K562 (cell line): ENCODE measurements at regions not wholly inside any gene's neighbourhood (a gene's known extent, or its start where the extent isn't known, plus 50 kb on each side); places are given as distances from the start of the nearest gene placed in this dataset.

Experiments
- CTCF ChIP-seq, 3 experiments: IDR thresholded peaks in 2 of 3; conservative IDR thresholded peaks in 1 of 3; 2 replicates each; pipeline ENCODE4 v1.5.1; 2011 to 2012; ENCODE audit warnings: low read length in 3 of 3, mild to moderate bottlenecking in 3 of 3, control low read depth in 2 of 3, improper control_type of control experiment in 1 of 3, inconsistent platforms in 1 of 3, low read depth in 1 of 3, mixed read lengths in 1 of 3, moderate library complexity in 1 of 3; ENCODE audit not compliant: insufficient read depth in 2 of 3
- CXXC5 ChIP-seq: fragments of 250-450 bp; sonication (Bioruptor Pico); IDR thresholded peaks from 2 replicates; pipeline ENCODE4 v1.8.0; 2022; ENCODE audit warnings: inconsistent platforms, mild to moderate bottlenecking, moderate library complexity
- EP300 ChIP-seq: IDR thresholded peaks from 2 replicates; pipeline ENCODE4 v1.6.1; 2012; ENCODE audit warnings: low read length, improper control_type of control experiment
- GATAD2A ChIP-seq: fragments of 450-650 bp; IDR thresholded peaks from 2 replicates; pipeline ENCODE4 v1.6.1; 2017
- HNRNPLL ChIP-seq: fragments of 200-400 bp; formaldehyde crosslinking; IDR thresholded peaks from 2 replicates; pipeline ENCODE4 v1.6.1; 2017; ENCODE audit warnings: low read length, low read depth, mild to moderate bottlenecking; ENCODE audit not compliant: poor library complexity, severe bottlenecking
- ID3 ChIP-seq, 2 experiments: fragments of 250-450 bp in 1 of 2; fragments of 450-650 bp in 1 of 2; sonication (Bioruptor Pico) in 1 of 2; IDR thresholded peaks; 2 replicates each; pipeline versions ENCODE4 v1.6.1 to v1.8.0; 2016 to 2021; ENCODE audit warnings: mild to moderate bottlenecking in 2 of 2, moderate library complexity in 2 of 2, missing compliant biosample characterization in 1 of 2, missing genetic modification characterization in 1 of 2
- KLF6 ChIP-seq: fragments of 250-450 bp; sonication (Bioruptor Pico); IDR thresholded peaks from 2 replicates; pipeline ENCODE4 v1.4.0; 2020; ENCODE audit warnings: mild to moderate bottlenecking, moderate library complexity, borderline replicate concordance
- MAX ChIP-seq: sonication (generic); formaldehyde crosslinking; IDR thresholded peaks from 2 replicates; pipeline ENCODE4 v1.9.0; 2022; ENCODE audit warnings: mild to moderate bottlenecking, missing genetic modification reagents
- MECOM ChIP-seq: fragments of 250-450 bp; sonication (Bioruptor Pico); IDR thresholded peaks from 2 replicates; pipeline ENCODE4 v1.8.0; 2022; ENCODE audit warnings: inconsistent platforms
- POLR2A ChIP-seq: fragments of 450-650 bp; conservative IDR thresholded peaks from 2 replicates; pipeline ENCODE4 v1.6.1; 2016
- POLR2AphosphoS5 ChIP-seq: IDR thresholded peaks from 2 replicates; pipeline ENCODE4 v1.6.1; 2011; ENCODE audit warnings: mild to moderate bottlenecking, low read depth, low read length, moderate library complexity; ENCODE audit not compliant: control insufficient read depth, insufficient read depth
- PTBP1 ChIP-seq: fragments of 200-400 bp; formaldehyde crosslinking; IDR thresholded peaks from 2 replicates; pipeline ENCODE4 v1.6.1; 2017; ENCODE audit warnings: low read depth, low read length
- XRCC5 ChIP-seq: fragments of 200-400 bp; formaldehyde crosslinking; IDR thresholded peaks from 2 replicates; pipeline ENCODE4 v1.6.1; 2017; ENCODE audit warnings: low read depth, mild to moderate bottlenecking, low read length
- ZNF609 ChIP-seq: sonication (generic); formaldehyde crosslinking; IDR thresholded peaks from 2 replicates; pipeline ENCODE4 v1.8.1; 2023; ENCODE audit warnings: missing genetic modification reagents, mild to moderate bottlenecking, borderline replicate concordance

- TF ChIP-seq ID3 (CRISPR knock-in tag; IDR thresholded peaks at IDR 0.05) = no peak
- no peak for TF ChIP-seq ID3 (tag; IDR thresholded peaks at IDR 0.05)
- no peak for TF ChIP-seq MAX (CRISPR knock-in tag)
- no peak for TF ChIP-seq EP300
- TF ChIP-seq CTCF (IDR thresholded peaks at IDR 0.05 in 2 of 3, conservative IDR thresholded peaks at IDR 0.05 in 1 of 3; ENCODE audit: insufficient read depth in 2 of 3, low read depth in 1 of 3, low read length in 3 of 3) = no peak
- no peak for TF ChIP-seq HNRNPLL
- TF ChIP-seq CXXC5 (CRISPR knock-in tag) = no peak
- no peak for TF ChIP-seq GATAD2A
- TF ChIP-seq POLR2A = no peak
- no peak for TF ChIP-seq POLR2AphosphoS5
- no peak for TF ChIP-seq KLF6
- TF ChIP-seq XRCC5 = no peak
- no peak for TF ChIP-seq PTBP1
- no peak for TF ChIP-seq ZNF609
- TF ChIP-seq MECOM (CRISPR knock-in tag) = no peak
Measured at GRCh38 chr2:6024784-6025183, 332.6 kb downstream of the SOX11 start.
